Activated CD4-positive, alpha-beta memory T cell treated with anti-CD3 and anti-CD28 coated beads for 36 hours (primary cell): ENCODE measurements at regions not wholly inside any gene's neighbourhood (a gene's known extent, or its start where the extent isn't known, plus 50 kb on each side); places are given as distances from the start of the nearest gene placed in this dataset.

Experiments used
- CTCF ChIA-PET: fragments of 350-600 bp; sonication (Branson Sonifier 250); formaldehyde crosslinking; loops from one replicate; lab custom pipeline; 2021; ENCODE audit warnings: antibody characterized with exemption, inconsistent platforms; lab: Charles Lee
- POLR2A ChIA-PET: fragments of 350-600 bp; sonication (Branson Sonifier 250); formaldehyde crosslinking; loops from one replicate; lab custom pipeline; 2021; ENCODE audit warnings: antibody characterized with exemption; lab: Charles Lee
- DNase-seq: peaks from one replicate; pipeline ENCODE4 v3.0.0-alpha.2; 2020
- H3K27ac Mint-ChIP-seq: one replicate; pipeline ENCODE4 v1.8.0; 2021; ENCODE audit warnings: mixed read lengths
- H3K27me3 Mint-ChIP-seq: one replicate; pipeline ENCODE4 v1.8.0; 2021; ENCODE audit warnings: mixed read lengths
- H3K36me3 Mint-ChIP-seq: one replicate; pipeline ENCODE4 v1.8.0; 2021; ENCODE audit warnings: mixed read lengths
- H3K4me1 Mint-ChIP-seq: one replicate; pipeline ENCODE4 v1.8.0; 2021; ENCODE audit warnings: low read depth, mixed read lengths
- H3K4me3 Mint-ChIP-seq: one replicate; pipeline ENCODE4 v1.8.0; 2021; ENCODE audit warnings: mild to moderate bottlenecking, mixed read lengths
- H3K9me3 Mint-ChIP-seq: one replicate; pipeline ENCODE4 v1.8.0; 2021; ENCODE audit warnings: mixed read lengths
- intact Hi-C: fragments of 100-400 bp; cut with micrococcal nuclease; formaldehyde crosslinking; loops from one replicate; pipeline ENCODE4 v1.15.1; 2023

DNA sequence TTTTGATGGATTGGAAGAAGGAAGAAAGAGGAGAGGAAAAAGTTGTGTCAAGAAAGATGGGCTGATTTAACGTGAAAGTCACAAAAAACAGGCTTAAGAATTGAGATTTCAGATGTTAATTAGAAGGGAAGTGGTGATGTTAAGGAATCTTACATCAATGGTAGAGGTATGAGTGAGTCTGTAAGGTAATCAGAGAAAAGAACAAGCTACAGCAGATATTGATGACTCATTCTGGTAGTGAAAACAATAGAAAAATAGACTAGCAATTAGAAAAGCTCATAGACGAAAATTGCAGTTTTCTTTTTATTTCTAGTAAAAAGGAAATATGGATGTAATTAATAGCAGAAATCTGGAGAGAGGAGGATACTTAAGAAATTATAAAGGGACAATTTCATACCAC, 559.6 kb downstream of the MCTP2 start:
- Mint-ChIP-seq H3K4me1 (no peaks in the 10 kb centered on the region), H3K9me3 (no peaks in the 10 kb centered on the region), H3K27ac (no peak overlapping the region), H3K4me3 (no peak overlapping the region), H3K27me3 (no peaks in the 10 kb centered on the region), H3K36me3 (no peaks in the 10 kb centered on the region)
- intact Hi-C loops = no loop called here
- DNase-seq = no peak
- CTCF ChIA-PET = no interaction called here
- POLR2A ChIA-PET = no interaction called here

DNA sequence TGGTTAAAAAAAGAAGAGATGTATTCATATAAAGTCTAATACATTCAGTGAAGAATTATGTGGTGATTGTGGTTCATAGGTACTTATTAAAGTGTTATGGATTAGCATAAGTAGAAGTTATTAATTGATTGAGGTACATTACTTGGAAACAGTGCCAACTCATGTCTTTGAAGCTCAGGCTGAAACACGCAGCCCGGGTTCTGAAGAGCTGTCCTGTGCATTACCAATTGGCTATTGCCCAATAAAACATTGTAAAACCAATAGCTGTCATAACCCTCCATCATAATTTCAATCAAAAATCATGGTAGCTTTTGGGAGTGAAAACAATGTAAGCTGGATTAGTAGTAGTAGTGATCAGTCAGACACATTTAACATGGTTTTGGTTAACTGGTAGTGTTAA, 560.1 kb downstream of the MCTP2 start:
- Mint-ChIP-seq H3K27me3 (no peaks in the 10 kb centered on the region), H3K4me3 (no peak overlapping the region), H3K9me3 (no peaks in the 10 kb centered on the region), H3K27ac (no peak overlapping the region), H3K4me1 (no peaks in the 10 kb centered on the region), H3K36me3 (no peaks in the 10 kb centered on the region)
- ChIA-PET POLR2A (no interaction called here), CTCF (no interaction called here)
- DNase-seq = no peak
- intact Hi-C loops = no loop called here

DNA sequence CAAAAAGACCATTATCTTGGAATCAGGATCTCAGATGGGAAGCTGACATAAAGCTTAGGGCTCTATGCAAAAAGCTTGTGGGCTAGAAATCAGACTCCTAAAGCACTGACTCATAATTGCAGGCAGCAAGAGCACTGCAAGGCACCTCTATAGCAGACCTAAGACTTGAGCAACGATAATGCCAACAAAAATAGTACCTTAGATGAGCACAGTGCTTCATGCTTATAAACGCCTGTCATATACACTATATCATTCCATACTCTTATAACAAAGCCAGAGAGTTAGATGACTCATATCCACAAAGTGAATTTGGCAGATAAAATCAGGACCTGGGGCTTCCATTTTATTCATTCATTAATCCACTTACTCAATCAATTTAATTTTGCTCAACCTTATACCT, 560.8 kb downstream of the MCTP2 start:
- POLR2A ChIA-PET = no interaction called here
- no peak for DNase-seq
- intact Hi-C loops = no loop called here
- no peaks in the 10 kb centered on the region for H3K4me1 Mint-ChIP-seq
- H3K4me3 Mint-ChIP-seq = no peak overlapping the region
- no peaks in the 10 kb centered on the region for H3K36me3 Mint-ChIP-seq
- no peak overlapping the region for H3K27ac Mint-ChIP-seq
- H3K27me3 Mint-ChIP-seq = no peaks in the 10 kb centered on the region
- CTCF ChIA-PET = no interaction called here
- H3K9me3 Mint-ChIP-seq = no peaks in the 10 kb centered on the region

DNA sequence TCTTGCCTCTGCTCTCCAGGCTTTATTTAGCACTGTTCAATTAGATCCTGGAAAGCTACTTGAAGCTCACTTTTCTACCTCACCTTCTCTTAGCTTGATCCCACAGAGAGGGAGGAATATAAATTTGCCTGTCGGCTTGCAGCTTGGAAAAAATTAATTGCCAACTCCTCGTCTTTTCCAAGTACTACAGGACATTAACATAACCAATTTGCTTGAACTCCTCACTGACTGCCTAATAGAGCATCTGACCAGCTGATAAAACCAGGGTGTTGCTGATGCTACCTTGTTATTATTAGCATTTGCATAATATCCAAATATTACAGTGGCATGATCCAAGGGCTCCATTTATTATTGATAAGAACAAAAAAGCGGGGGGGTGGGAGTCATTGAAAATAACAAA, 561.8 kb downstream of the MCTP2 start:
- Mint-ChIP-seq H3K4me1 (no peaks in the 10 kb centered on the region), H3K9me3 (peaks cover 2% of the 10 kb centered on the region), H3K27me3 (no peaks in the 10 kb centered on the region), H3K4me3 (no peak overlapping the region), H3K36me3 (no peaks in the 10 kb centered on the region), H3K27ac (no peak overlapping the region)
- DNase-seq = no peak
- POLR2A ChIA-PET = no interaction called here
- intact Hi-C loops = no loop called here
- CTCF ChIA-PET = no interaction called here

DNA sequence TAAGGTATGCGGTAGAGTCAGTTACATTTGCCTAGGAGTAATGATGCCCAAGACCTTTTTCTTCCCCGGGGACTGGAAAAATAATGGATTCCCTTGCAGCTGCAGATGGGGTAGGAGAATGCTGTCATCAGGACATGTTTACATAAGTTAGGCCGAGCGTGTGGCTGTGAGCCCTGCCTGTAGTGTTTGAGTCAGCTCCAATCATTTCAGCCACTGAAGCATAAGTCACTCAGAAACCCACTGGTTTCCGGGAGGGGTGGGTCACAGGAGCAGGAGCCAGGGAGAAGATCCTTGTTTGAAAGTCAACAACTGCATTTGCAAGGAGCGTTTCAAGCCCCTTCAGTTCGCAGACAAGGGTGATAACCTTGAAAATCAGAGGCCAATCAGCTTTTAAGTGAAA, 562.3 kb downstream of the MCTP2 start:
- H3K4me1 Mint-ChIP-seq = no peaks in the 10 kb centered on the region
- H3K27ac Mint-ChIP-seq = no peak overlapping the region
- no peak overlapping the region for H3K4me3 Mint-ChIP-seq
- H3K27me3 Mint-ChIP-seq = no peaks in the 10 kb centered on the region
- POLR2A ChIA-PET = no interaction called here
- CTCF ChIA-PET = no interaction called here
- intact Hi-C loops = no loop called here
- no peaks in the 10 kb centered on the region for H3K36me3 Mint-ChIP-seq
- DNase-seq = no peak
- H3K9me3 Mint-ChIP-seq = peaks cover 2% of the 10 kb centered on the region

DNA sequence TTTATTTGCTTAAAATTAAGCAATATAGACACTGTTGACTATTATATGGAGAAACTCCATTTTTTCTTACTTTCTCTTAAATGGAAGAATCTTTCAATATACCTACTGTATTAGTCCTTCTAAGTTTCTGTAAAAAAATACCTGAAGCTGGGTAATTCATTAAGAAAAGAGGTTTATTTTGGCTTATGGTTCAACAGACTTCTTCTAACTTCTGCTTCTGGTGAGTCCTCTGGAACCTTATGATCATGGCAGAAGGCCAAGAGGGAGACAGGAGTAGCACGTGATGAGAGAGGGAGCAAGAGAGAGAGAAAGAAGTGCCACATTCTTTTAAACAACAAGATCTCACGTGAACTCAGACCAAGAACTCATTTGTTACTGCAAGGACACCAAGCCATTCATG, 573.3 kb downstream of the MCTP2 start:
- ChIA-PET POLR2A (no interaction called here), CTCF (no interaction called here)
- peaks cover 4% of the 10 kb centered on the region for H3K27me3 Mint-ChIP-seq
- no peaks in the 10 kb centered on the region for H3K4me1 Mint-ChIP-seq
- no peak overlapping the region for H3K4me3 Mint-ChIP-seq
- no peaks in the 10 kb centered on the region for H3K36me3 Mint-ChIP-seq
- peaks cover 7% of the 10 kb centered on the region for H3K9me3 Mint-ChIP-seq
- no peak overlapping the region for H3K27ac Mint-ChIP-seq
- DNase-seq = no peak
- intact Hi-C loops = no loop called here

DNA sequence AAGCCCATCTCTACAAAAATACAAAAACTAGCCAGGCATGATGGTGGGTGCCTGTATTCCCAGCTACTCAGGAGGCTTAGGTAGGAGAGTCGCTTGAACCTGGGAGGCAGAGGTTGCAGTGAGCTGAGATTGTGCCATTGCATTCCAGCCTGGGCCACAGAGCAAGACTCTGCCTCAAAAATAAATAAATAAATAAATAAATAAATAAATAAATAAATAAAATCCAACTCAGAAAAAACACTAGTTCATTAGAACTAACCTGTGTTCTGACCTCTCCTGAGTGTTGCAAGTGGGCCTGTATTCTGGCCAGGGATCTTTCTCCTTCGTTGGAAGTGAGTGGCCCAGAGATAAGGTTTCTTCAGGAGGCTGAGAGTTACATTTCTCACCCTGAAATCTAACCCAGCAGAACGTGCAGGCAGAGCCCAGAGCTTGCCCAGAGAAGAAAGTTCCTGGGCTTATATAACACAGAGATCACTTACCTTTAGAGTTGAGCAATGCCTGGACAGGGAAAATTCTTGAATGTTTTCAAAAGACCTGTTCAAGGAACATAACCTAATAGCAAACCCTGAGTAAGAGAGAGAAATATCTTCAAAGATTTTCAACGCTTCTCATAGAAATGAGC, 583.9 kb downstream of the MCTP2 start:
- DNase-seq = no peak
- Mint-ChIP-seq H3K27ac (no peak overlapping the region), H3K36me3 (no peaks in the 10 kb centered on the region), H3K4me1 (no peaks in the 10 kb centered on the region), H3K4me3 (no peak overlapping the region), H3K27me3 (no peaks in the 10 kb centered on the region), H3K9me3 (peaks cover 2% of the 10 kb centered on the region)
- POLR2A ChIA-PET = no interaction called here
- intact Hi-C loops = no loop called here
- CTCF ChIA-PET = no interaction called here

DNA sequence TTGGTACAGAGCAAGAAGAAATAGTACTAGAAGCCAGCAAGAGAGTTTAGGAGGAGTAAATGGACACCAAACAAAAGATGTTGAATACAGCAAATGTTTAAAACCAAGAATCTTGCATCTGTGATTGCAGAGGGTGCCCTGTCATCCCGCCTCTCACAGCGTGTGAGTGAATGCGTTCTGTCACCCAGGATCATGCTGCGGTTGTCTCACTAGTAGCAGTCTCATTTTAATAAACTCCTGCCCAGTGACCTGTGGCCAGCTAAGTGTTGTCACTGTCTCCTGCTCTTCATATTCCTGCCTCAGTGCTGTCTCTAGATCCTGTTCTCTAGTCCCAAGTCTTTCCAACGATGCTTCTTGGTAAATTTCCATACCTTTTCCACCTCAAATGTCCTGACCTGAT, 584.6 kb downstream of the MCTP2 start:
- Mint-ChIP-seq H3K4me3 (no peak overlapping the region), H3K4me1 (no peaks in the 10 kb centered on the region), H3K9me3 (peaks cover 2% of the 10 kb centered on the region), H3K27me3 (no peaks in the 10 kb centered on the region), H3K36me3 (no peaks in the 10 kb centered on the region), H3K27ac (no peak overlapping the region)
- intact Hi-C loops = no loop called here
- ChIA-PET CTCF (no interaction called here), POLR2A (no interaction called here)
- no peak for DNase-seq

DNA sequence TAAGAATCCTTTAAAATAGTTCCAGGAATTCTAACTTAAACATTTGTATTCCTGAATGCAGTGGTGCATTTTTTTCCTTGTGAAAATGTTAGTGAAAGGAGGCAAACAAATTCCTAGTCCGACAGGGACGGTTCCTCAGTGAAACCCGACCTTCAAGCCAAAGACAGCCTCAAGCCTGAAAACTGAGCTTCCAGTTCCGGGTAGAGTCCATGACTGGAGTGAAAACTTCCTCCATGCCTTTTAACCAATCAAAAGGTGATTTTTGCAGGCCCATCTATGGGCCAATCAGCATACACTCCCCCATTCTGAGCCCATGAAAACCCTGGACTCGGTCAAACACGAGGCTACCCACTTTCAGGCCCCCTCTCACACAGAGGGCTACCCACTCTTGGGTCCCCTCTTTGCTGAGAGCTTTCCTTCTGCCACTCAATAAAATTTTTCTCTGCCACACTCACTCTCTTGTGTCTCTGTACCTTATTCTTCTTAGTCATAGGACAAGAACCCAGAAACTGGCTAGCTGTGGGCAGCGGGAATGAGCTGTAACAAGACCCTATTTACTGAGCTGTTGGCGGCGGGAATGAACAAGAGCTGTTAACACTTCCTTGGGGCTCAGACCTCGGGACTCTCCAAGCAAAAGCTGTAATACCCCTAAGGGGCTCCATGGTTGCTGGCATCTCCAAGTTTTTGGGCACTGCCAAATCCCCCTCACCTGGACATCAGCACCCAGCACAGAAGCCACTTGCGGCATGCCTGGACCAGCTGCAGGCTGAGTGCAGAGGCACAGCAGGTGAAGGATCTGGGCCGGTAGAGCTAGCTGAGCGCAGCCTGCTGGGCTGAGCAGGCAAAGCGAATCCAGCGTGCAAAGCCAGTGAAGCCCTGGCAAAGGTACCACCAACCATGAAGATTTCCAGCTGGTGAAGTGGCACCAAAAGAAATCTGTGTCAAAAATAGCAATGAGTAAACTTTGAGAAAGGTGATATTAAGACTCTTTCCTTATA, 598.8 kb downstream of the MCTP2 start:
- Mint-ChIP-seq H3K36me3 (no peaks in the 10 kb centered on the region), H3K9me3 (peaks cover 2% of the 10 kb centered on the region), H3K4me1 (no peaks in the 10 kb centered on the region), H3K27me3 (no peaks in the 10 kb centered on the region), H3K4me3 (no peak overlapping the region), H3K27ac (no peak overlapping the region)
- CTCF ChIA-PET = no interaction called here
- no peak for DNase-seq
- intact Hi-C loops = no loop called here
- POLR2A ChIA-PET = no interaction called here

DNA sequence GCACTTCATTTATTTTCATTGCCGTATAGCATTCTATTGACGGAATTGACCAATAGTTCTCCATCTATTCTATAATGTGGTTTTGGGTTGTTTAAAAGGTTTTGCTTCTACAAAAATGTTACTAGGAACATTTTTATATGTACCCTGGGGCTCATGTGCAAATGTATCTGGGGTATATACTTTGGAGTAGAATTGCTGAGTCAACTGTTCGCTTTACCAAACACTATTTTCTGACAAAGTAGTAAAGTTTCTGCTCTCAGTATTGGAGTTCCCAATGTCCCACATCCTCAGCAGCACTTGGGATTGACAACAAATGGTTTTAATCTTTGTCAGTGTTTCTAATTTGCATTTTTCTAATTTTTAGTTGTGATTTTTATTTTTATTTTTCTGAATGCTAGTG, 602.6 kb downstream of the MCTP2 start:
- H3K4me1 Mint-ChIP-seq = no peaks in the 10 kb centered on the region

DNA sequence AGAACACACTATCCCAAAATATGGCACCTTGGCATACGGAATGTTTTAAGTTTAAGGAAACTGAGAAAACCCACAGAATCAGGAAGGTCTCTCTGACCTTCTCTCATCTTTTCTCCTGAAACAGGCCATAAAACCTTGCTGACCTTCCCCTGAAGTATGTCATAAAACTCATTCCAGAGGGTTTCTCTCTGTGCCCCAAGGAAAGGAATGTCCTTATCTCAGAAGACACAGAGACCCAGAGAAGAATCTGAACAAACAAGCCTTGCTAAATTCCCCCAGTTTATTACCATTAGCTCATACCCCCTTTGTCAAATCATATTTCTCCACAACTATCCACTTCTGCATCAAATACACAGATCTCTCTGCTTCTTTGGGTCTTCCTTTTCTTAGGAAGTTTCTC, 603.1 kb downstream of the MCTP2 start:
- Mint-ChIP-seq H3K9me3 (peaks cover 2% of the 10 kb centered on the region), H3K4me3 (no peak overlapping the region), H3K4me1 (no peaks in the 10 kb centered on the region), H3K27me3 (no peaks in the 10 kb centered on the region), H3K36me3 (no peaks in the 10 kb centered on the region), H3K27ac (no peak overlapping the region)
- no peak for DNase-seq
- intact Hi-C loops = no loop called here
- ChIA-PET CTCF (no interaction called here), POLR2A (no interaction called here)

More for the DNA sequence above, 602.6 kb downstream of the MCTP2 start:
- CTCF ChIA-PET = no interaction called here
- Mint-ChIP-seq H3K36me3 (no peaks in the 10 kb centered on the region), H3K27me3 (no peaks in the 10 kb centered on the region), H3K4me3 (no peak overlapping the region), H3K9me3 (peaks cover 2% of the 10 kb centered on the region), H3K27ac (no peak overlapping the region)
- POLR2A ChIA-PET = no interaction called here
- no peak for DNase-seq
- intact Hi-C loops = no loop called here

DNA sequence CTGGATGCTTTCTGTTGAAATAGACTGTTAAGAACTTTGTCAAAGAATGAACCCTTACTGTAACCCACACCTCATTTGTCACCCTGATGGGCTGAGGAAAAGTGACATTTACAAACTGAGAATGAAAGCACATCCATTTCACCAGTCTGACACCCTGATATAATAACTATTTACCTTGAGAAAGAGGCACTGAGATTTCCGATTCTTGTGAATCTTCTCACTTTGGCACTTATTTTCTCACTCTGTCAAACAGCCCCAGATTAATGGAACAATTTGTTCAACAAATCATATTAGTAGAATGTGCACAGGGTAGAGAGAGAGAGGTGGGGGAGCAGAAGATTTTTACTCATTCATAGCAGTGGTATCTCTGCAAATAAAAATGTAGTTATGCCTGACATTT, 606.9 kb downstream of the MCTP2 start:
- peaks cover 3% of the 10 kb centered on the region for H3K9me3 Mint-ChIP-seq
- no peak overlapping the region for H3K4me3 Mint-ChIP-seq
- DNase-seq = no peak
- no peaks in the 10 kb centered on the region for H3K4me1 Mint-ChIP-seq
- no peaks in the 10 kb centered on the region for H3K36me3 Mint-ChIP-seq
- intact Hi-C loops = no loop called here
- ChIA-PET CTCF (no interaction called here), POLR2A (no interaction called here)
- peaks cover 7% of the 10 kb centered on the region for H3K27me3 Mint-ChIP-seq
- H3K27ac Mint-ChIP-seq = no peak overlapping the region
